ENCODE measurements at regions not wholly inside any gene's neighbourhood (a gene's known extent, or its start where the extent isn't known, plus 50 kb on each side); places are given as distances from the start of the nearest gene placed in this dataset.

DNA sequence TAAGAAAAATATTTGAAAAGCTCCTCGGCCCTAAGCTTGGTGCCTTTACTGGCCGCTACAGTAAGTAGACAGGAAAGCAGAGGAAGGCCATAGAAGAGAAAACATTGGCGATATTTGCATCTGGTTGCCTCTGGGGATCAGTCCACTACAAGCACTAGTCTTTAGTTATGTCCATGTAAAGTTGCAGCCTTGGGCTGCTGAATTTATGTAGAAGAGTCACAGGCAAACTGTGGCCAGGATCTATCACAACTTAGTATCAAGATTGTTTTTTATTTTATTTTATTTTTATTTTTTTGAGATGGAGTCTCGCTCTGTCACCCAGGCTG is 228.7 kb upstream of the CAMK1G start:
- TF ChIP-seq, protein P1, sequence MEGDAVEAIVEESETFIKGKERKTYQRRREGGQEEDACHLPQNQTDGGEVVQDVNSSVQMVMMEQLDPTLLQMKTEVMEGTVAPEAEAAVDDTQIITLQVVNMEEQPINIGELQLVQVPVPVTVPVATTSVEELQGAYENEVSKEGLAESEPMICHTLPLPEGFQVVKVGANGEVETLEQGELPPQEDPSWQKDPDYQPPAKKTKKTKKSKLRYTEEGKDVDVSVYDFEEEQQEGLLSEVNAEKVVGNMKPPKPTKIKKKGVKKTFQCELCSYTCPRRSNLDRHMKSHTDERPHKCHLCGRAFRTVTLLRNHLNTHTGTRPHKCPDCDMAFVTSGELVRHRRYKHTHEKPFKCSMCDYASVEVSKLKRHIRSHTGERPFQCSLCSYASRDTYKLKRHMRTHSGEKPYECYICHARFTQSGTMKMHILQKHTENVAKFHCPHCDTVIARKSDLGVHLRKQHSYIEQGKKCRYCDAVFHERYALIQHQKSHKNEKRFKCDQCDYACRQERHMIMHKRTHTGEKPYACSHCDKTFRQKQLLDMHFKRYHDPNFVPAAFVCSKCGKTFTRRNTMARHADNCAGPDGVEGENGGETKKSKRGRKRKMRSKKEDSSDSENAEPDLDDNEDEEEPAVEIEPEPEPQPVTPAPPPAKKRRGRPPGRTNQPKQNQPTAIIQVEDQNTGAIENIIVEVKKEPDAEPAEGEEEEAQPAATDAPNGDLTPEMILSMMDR (IDR thresholded peaks at IDR 0.05) = no peak
- TF ChIP-seq POLR2A (IDR thresholded peaks at IDR 0.05) (no peak), POLR2AphosphoS5 (IDR thresholded peaks at IDR 0.05; ENCODE audit: insufficient read depth in 1 of 2, low read depth in 1 of 2) (no peak)
